ENCODE measurements at regions not wholly inside any gene's neighbourhood (a gene's known extent, or its start where the extent isn't known, plus 50 kb on each side); places are given as distances from the start of the nearest gene placed in this dataset.

- Histone ChIP-seq H3K4me1 (ENCODE audit: control insufficient read depth in 1 of 2, insufficient read depth in 1 of 2, low read depth in 1 of 2, low read length in 1 of 2) (no peaks in the 10 kb centered on the region), H3K27me3 (peaks cover 40% of the 10 kb centered on the region), H3K4me3 (ENCODE audit: low read depth in 1 of 2, low read length in 1 of 2) (no peak overlapping the region), H3K36me3 (no peaks in the 10 kb centered on the region), H3K9me3 (no peaks in the 10 kb centered on the region), H3K27ac (no peak overlapping the region)
- no peak for TF ChIP-seq CTCF (IDR thresholded peaks at IDR 0.05)
These were observed 66.2 kb downstream of the IGLL5 start for GRCh38 chr22:22953791-22954190.

GRCh38 chr22:22954656-22955055, 67.0 kb downstream of the IGLL5 start:
- Histone ChIP-seq H3K9me3 (no peaks in the 10 kb centered on the region), H3K4me1 (ENCODE audit: control insufficient read depth in 1 of 2, insufficient read depth in 1 of 2, low read depth in 1 of 2, low read length in 1 of 2) (no peaks in the 10 kb centered on the region), H3K4me3 (ENCODE audit: low read depth in 1 of 2, low read length in 1 of 2) (no peak overlapping the region), H3K36me3 (no peaks in the 10 kb centered on the region), H3K27ac (no peak overlapping the region), H3K27me3 (peaks cover 45% of the 10 kb centered on the region)
- TF ChIP-seq CTCF (IDR thresholded peaks at IDR 0.05) = no peak

- Histone ChIP-seq H3K4me1 (ENCODE audit: control insufficient read depth in 1 of 2, insufficient read depth in 1 of 2, low read depth in 1 of 2, low read length in 1 of 2) (no peaks in the 10 kb centered on the region), H3K4me3 (ENCODE audit: low read depth in 1 of 2, low read length in 1 of 2) (no peak overlapping the region), H3K36me3 (no peaks in the 10 kb centered on the region), H3K27ac (no peak overlapping the region), H3K27me3 (peaks cover 45% of the 10 kb centered on the region), H3K9me3 (no peaks in the 10 kb centered on the region)
- TF ChIP-seq CTCF (IDR thresholded peaks at IDR 0.05) = no peak
These were observed 67.7 kb downstream of the IGLL5 start for GRCh38 chr22:22955276-22955798.

- Histone ChIP-seq H3K36me3 (no peaks in the 10 kb centered on the region), H3K9me3 (no peaks in the 10 kb centered on the region), H3K4me1 (ENCODE audit: control insufficient read depth in 1 of 2, insufficient read depth in 1 of 2, low read depth in 1 of 2, low read length in 1 of 2) (no peaks in the 10 kb centered on the region), H3K27ac (no peak overlapping the region), H3K27me3 (peaks cover 45% of the 10 kb centered on the region), H3K4me3 (ENCODE audit: low read depth in 1 of 2, low read length in 1 of 2) (no peak overlapping the region)
- no peak for TF ChIP-seq CTCF (IDR thresholded peaks at IDR 0.05)
These were observed 68.4 kb downstream of the IGLL5 start for GRCh38 chr22:22955866-22956535.

GRCh38 chr22:22957090-22957489, 69.5 kb downstream of the IGLL5 start:
- Histone ChIP-seq H3K27ac (no peak overlapping the region), H3K36me3 (no peaks in the 10 kb centered on the region)
- no peak for TF ChIP-seq CTCF (IDR thresholded peaks at IDR 0.05)

More at GRCh38 chr22:22957090-22957489, 69.5 kb downstream of the IGLL5 start:
- no peaks in the 10 kb centered on the region for H3K9me3 ChIP-seq
- peaks cover 42% of the 10 kb centered on the region for H3K27me3 ChIP-seq
- no peaks in the 10 kb centered on the region for H3K4me1 ChIP-seq (ENCODE audit: control insufficient read depth in 1 of 2, insufficient read depth in 1 of 2, low read depth in 1 of 2, low read length in 1 of 2)
- H3K4me3 ChIP-seq (ENCODE audit: low read depth in 1 of 2, low read length in 1 of 2) = no peak overlapping the region

Data from neutrophil (primary cell).